ENCODE measurements at regions not wholly inside any gene's neighbourhood (a gene's known extent, or its start where the extent isn't known, plus 50 kb on each side); places are given as distances from the start of the nearest gene placed in this dataset.

GRCh38 chr2:107669335-107669734 is 157.4 kb upstream of the RGPD4 start:
- H3K27ac Mint-ChIP-seq, result no peak overlapping the region
- no peaks in the 10 kb centered on the region for H3K4me1 Mint-ChIP-seq (ENCODE audit: low read depth)
- ATAC-seq (no peak), DNase-seq (no peak)
- ChIA-PET CTCF (no interaction called here), POLR2A (no interaction called here)
- H3K9me3 Mint-ChIP-seq (ENCODE audit: insufficient read depth), result peaks cover 14% of the 10 kb centered on the region
- H3K4me3 Mint-ChIP-seq, result no peak overlapping the region
- H3K27me3 Mint-ChIP-seq (ENCODE audit: low read depth), result no peaks in the 10 kb centered on the region
- H3K36me3 Mint-ChIP-seq (ENCODE audit: low read depth), result no peaks in the 10 kb centered on the region

- no peak for DNase-seq
- no peak for ATAC-seq
- Mint-ChIP-seq H3K4me3 (no peak overlapping the region), H3K36me3 (ENCODE audit: low read depth) (no peaks in the 10 kb centered on the region), H3K27ac (no peak overlapping the region), H3K9me3 (ENCODE audit: insufficient read depth) (no peaks in the 10 kb centered on the region), H3K27me3 (ENCODE audit: low read depth) (no peaks in the 10 kb centered on the region), H3K4me1 (ENCODE audit: low read depth) (no peaks in the 10 kb centered on the region)
- CTCF ChIA-PET, result no interaction called here
- POLR2A ChIA-PET, result no interaction called here
Observed at GRCh38 chr2:107681936-107682335, 144.8 kb upstream of the RGPD4 start.

GRCh38 chr2:107684421-107684820 is 142.3 kb upstream of the RGPD4 start:
- ATAC-seq (no peak), DNase-seq (no peak)
- Mint-ChIP-seq H3K27me3 (ENCODE audit: low read depth) (no peaks in the 10 kb centered on the region), H3K36me3 (ENCODE audit: low read depth) (no peaks in the 10 kb centered on the region), H3K4me1 (ENCODE audit: low read depth) (no peaks in the 10 kb centered on the region), H3K27ac (no peak overlapping the region), H3K9me3 (ENCODE audit: insufficient read depth) (no peaks in the 10 kb centered on the region), H3K4me3 (no peak overlapping the region)
- ChIA-PET POLR2A (no interaction called here), CTCF (no interaction called here)

- Mint-ChIP-seq H3K4me3 (no peak overlapping the region), H3K36me3 (ENCODE audit: low read depth) (no peaks in the 10 kb centered on the region), H3K9me3 (ENCODE audit: insufficient read depth) (no peaks in the 10 kb centered on the region), H3K27me3 (ENCODE audit: low read depth) (no peaks in the 10 kb centered on the region), H3K27ac (no peak overlapping the region), H3K4me1 (ENCODE audit: low read depth) (no peaks in the 10 kb centered on the region)
- ATAC-seq (no peak), DNase-seq (no peak)
- ChIA-PET POLR2A (no interaction called here), CTCF (no interaction called here)
Observed at GRCh38 chr2:107685421-107685986, 141.2 kb upstream of the RGPD4 start.

GRCh38 chr2:107687073-107687472 is 139.6 kb upstream of the RGPD4 start:
- Mint-ChIP-seq H3K9me3 (ENCODE audit: insufficient read depth) (no peaks in the 10 kb centered on the region), H3K4me1 (ENCODE audit: low read depth) (no peaks in the 10 kb centered on the region)

GRCh38 chr2:107688135-107688534 is 138.6 kb upstream of the RGPD4 start:
- Mint-ChIP-seq H3K27me3 (ENCODE audit: low read depth) (no peaks in the 10 kb centered on the region), H3K36me3 (ENCODE audit: low read depth) (no peaks in the 10 kb centered on the region), H3K4me3 (no peak overlapping the region), H3K4me1 (ENCODE audit: low read depth) (no peaks in the 10 kb centered on the region), H3K9me3 (ENCODE audit: insufficient read depth) (no peaks in the 10 kb centered on the region), H3K27ac (no peak overlapping the region)
- CTCF ChIA-PET, result no interaction called here
- DNase-seq, result no peak
- POLR2A ChIA-PET, result no interaction called here
- no peak for ATAC-seq

More at GRCh38 chr2:107687073-107687472, 139.6 kb upstream of the RGPD4 start:
- Mint-ChIP-seq H3K27me3 (ENCODE audit: low read depth) (no peaks in the 10 kb centered on the region), H3K4me3 (no peak overlapping the region), H3K27ac (no peak overlapping the region), H3K36me3 (ENCODE audit: low read depth) (no peaks in the 10 kb centered on the region)
- ATAC-seq (no peak), DNase-seq (no peak)
- POLR2A ChIA-PET, result no interaction called here
- CTCF ChIA-PET, result no interaction called here

GRCh38 chr2:107693604-107694003 is 133.1 kb upstream of the RGPD4 start:
- DNase-seq, result no peak
- H3K36me3 Mint-ChIP-seq (ENCODE audit: low read depth), result no peaks in the 10 kb centered on the region
- ChIA-PET POLR2A (no interaction called here), CTCF (no interaction called here)
- H3K27me3 Mint-ChIP-seq (ENCODE audit: low read depth), result no peaks in the 10 kb centered on the region
- no peak overlapping the region for H3K4me3 Mint-ChIP-seq
- no peaks in the 10 kb centered on the region for H3K4me1 Mint-ChIP-seq (ENCODE audit: low read depth)
- no peak for ATAC-seq
- H3K27ac Mint-ChIP-seq, result no peak overlapping the region
- H3K9me3 Mint-ChIP-seq (ENCODE audit: insufficient read depth), result no peaks in the 10 kb centered on the region

GRCh38 chr2:107694667-107695066 is 132.0 kb upstream of the RGPD4 start:
- Mint-ChIP-seq H3K27ac (no peak overlapping the region), H3K9me3 (ENCODE audit: insufficient read depth) (no peaks in the 10 kb centered on the region), H3K36me3 (ENCODE audit: low read depth) (no peaks in the 10 kb centered on the region), H3K4me1 (ENCODE audit: low read depth) (no peaks in the 10 kb centered on the region), H3K4me3 (no peak overlapping the region), H3K27me3 (ENCODE audit: low read depth) (no peaks in the 10 kb centered on the region)
- ChIA-PET CTCF (no interaction called here), POLR2A (no interaction called here)
- no peak for DNase-seq
- no peak for ATAC-seq

- ATAC-seq (no peak), DNase-seq (no peak)
- ChIA-PET POLR2A (no interaction called here), CTCF (no interaction called here)
- Mint-ChIP-seq H3K27me3 (ENCODE audit: low read depth) (no peaks in the 10 kb centered on the region), H3K36me3 (ENCODE audit: low read depth) (no peaks in the 10 kb centered on the region), H3K27ac (no peak overlapping the region), H3K4me1 (ENCODE audit: low read depth) (no peaks in the 10 kb centered on the region), H3K9me3 (ENCODE audit: insufficient read depth) (no peaks in the 10 kb centered on the region), H3K4me3 (no peak overlapping the region)
Observed at GRCh38 chr2:107697385-107697784, 129.3 kb upstream of the RGPD4 start.

- Mint-ChIP-seq H3K9me3 (ENCODE audit: insufficient read depth) (no peaks in the 10 kb centered on the region), H3K36me3 (ENCODE audit: low read depth) (no peaks in the 10 kb centered on the region), H3K27ac (no peak overlapping the region), H3K4me1 (ENCODE audit: low read depth) (no peaks in the 10 kb centered on the region), H3K27me3 (ENCODE audit: low read depth) (no peaks in the 10 kb centered on the region), H3K4me3 (no peak overlapping the region)
- ChIA-PET CTCF (interaction anchor here (1.2 kb wide), 1 partner anchor 39 kb away, joined by 3 read pairs; no protein-coding TSS in a partner anchor), POLR2A (no interaction called here)
- DNase-seq, result no peak
- no peak for ATAC-seq
Observed at GRCh38 chr2:107698861-107699260, 127.8 kb upstream of the RGPD4 start.

- CTCF ChIA-PET, result interaction anchor here (1.4 kb wide), 1 partner anchor 9 kb away, joined by 3 read pairs; no protein-coding TSS in a partner anchor
- POLR2A ChIA-PET, result no interaction called here
- ATAC-seq, result no peak
Observed at GRCh38 chr2:107700073-107700472, 126.6 kb upstream of the RGPD4 start.

GRCh38 chr2:107711941-107712340 is 114.8 kb upstream of the RGPD4 start:
- Mint-ChIP-seq H3K4me1 (ENCODE audit: low read depth) (peaks cover 4% of the 10 kb centered on the region), H3K36me3 (ENCODE audit: low read depth) (no peaks in the 10 kb centered on the region)

More at GRCh38 chr2:107700073-107700472, 126.6 kb upstream of the RGPD4 start:
- no peaks in the 10 kb centered on the region for H3K4me1 Mint-ChIP-seq (ENCODE audit: low read depth)
- H3K4me3 Mint-ChIP-seq, result no peak overlapping the region
- H3K27me3 Mint-ChIP-seq (ENCODE audit: low read depth), result no peaks in the 10 kb centered on the region
- H3K9me3 Mint-ChIP-seq (ENCODE audit: insufficient read depth), result no peaks in the 10 kb centered on the region
- no peak for DNase-seq
- H3K36me3 Mint-ChIP-seq (ENCODE audit: low read depth), result no peaks in the 10 kb centered on the region
- H3K27ac Mint-ChIP-seq, result no peak overlapping the region

GRCh38 chr2:107712857-107713256 is 113.8 kb upstream of the RGPD4 start:
- H3K36me3 Mint-ChIP-seq (ENCODE audit: low read depth), result no peaks in the 10 kb centered on the region
- POLR2A ChIA-PET, result no interaction called here
- no peak for ATAC-seq
- H3K4me1 Mint-ChIP-seq (ENCODE audit: low read depth), result peaks cover 4% of the 10 kb centered on the region
- peak overlapping the region; percentile 7 for H3K27ac Mint-ChIP-seq
- peak overlapping the region; percentile 8 for H3K4me3 Mint-ChIP-seq
- no peaks in the 10 kb centered on the region for H3K9me3 Mint-ChIP-seq (ENCODE audit: insufficient read depth)
- no peaks in the 10 kb centered on the region for H3K27me3 Mint-ChIP-seq (ENCODE audit: low read depth)
- DNase-seq, result no peak
- CTCF ChIA-PET, result no interaction called here

More at GRCh38 chr2:107711941-107712340, 114.8 kb upstream of the RGPD4 start:
- no peak overlapping the region for H3K4me3 Mint-ChIP-seq
- H3K9me3 Mint-ChIP-seq (ENCODE audit: insufficient read depth), result no peaks in the 10 kb centered on the region
- H3K27ac Mint-ChIP-seq, result no peak overlapping the region
- POLR2A ChIA-PET, result no interaction called here
- ATAC-seq (no peak), DNase-seq (no peak)
- CTCF ChIA-PET, result no interaction called here
- H3K27me3 Mint-ChIP-seq (ENCODE audit: low read depth), result no peaks in the 10 kb centered on the region

All from activated CD8-positive, alpha-beta T cell treated with anti-CD3 and anti-CD28 coated beads, Interleukin-2, amount 10 ng/mL, durations not matched to agents 7 days and 5 days (primary cell).